ENCODE measurements at regions not wholly inside any gene's neighbourhood (a gene's known extent, or its start where the extent isn't known, plus 50 kb on each side); places are given as distances from the start of the nearest gene placed in this dataset.

GRCh38 chr10:131576341-131577177 is 265.0 kb upstream of the TCERG1L start:
- Histone ChIP-seq H3K27ac (no peak overlapping the region), H3K4me3 (no peak overlapping the region)
- peak; percentile 41 for DNase-seq (ENCODE audit: low spot score)
- TF ChIP-seq CTCF (IDR thresholded peaks at IDR 0.05), result no peak

- TF ChIP-seq CTCF (IDR thresholded peaks at IDR 0.05), result no peak
- H3K4me3 ChIP-seq, result no peak overlapping the region
- H3K27ac ChIP-seq, result no peak overlapping the region
- DNase-seq (ENCODE audit: low spot score), result no peak
Observed at GRCh38 chr10:131577178-131577555, 265.6 kb upstream of the TCERG1L start.

GRCh38 chr10:131577786-131578471 is 266.4 kb upstream of the TCERG1L start:
- H3K27ac ChIP-seq, result no peak overlapping the region
- DNase-seq (ENCODE audit: low spot score), result peak; percentile 67
- no peak for TF ChIP-seq CTCF (IDR thresholded peaks at IDR 0.05)
- no peak overlapping the region for H3K4me3 ChIP-seq

GRCh38 chr10:131578472-131578970 is 267.0 kb upstream of the TCERG1L start:
- H3K27ac ChIP-seq, result no peak overlapping the region
- H3K4me3 ChIP-seq, result no peak overlapping the region
- DNase-seq (ENCODE audit: low spot score), result no peak
- TF ChIP-seq CTCF (IDR thresholded peaks at IDR 0.05), result no peak

GRCh38 chr10:131579251-131580071 is 267.9 kb upstream of the TCERG1L start:
- no peak for TF ChIP-seq CTCF (IDR thresholded peaks at IDR 0.05)
- peak; percentile 65 for DNase-seq (ENCODE audit: low spot score)
- no peak overlapping the region for H3K27ac ChIP-seq
- no peak overlapping the region for H3K4me3 ChIP-seq

GRCh38 chr10:131580076-131580652 is 268.6 kb upstream of the TCERG1L start:
- TF ChIP-seq CTCF (IDR thresholded peaks at IDR 0.05), result no peak
- DNase-seq (ENCODE audit: low spot score), result no peak
- Histone ChIP-seq H3K4me3 (no peak overlapping the region), H3K27ac (no peak overlapping the region)
